COR-L47 (cell line): ENCODE measurements at regions not wholly inside any gene's neighbourhood (a gene's known extent, or its start where the extent isn't known, plus 50 kb on each side); places are given as distances from the start of the nearest gene placed in this dataset.

Source experiments
- DNase-seq: peaks from one replicate; lab custom pipeline; 2025; lab: John Stamatoyannopoulos, UW

DNA sequence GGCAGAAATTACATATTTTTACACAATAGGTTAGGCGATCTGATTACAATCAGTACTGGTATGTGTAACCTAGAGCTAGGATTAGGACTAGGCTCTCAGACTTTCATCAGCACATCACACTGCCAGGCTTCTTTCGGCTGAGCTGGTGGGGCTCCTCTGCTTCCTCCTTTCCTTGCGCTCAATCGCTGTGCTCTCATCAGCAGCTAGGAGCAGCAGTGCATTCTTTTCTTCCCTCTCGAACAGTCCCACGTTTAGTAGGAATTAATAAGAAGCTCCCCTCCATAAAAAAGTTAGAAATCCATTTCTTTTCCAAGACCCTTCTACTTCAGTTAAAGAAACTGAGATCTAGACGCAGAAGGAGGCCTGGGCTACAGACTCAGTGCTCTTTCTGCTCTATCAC lies 350.4 kb downstream of the SPRY1 start:
- DNase-seq: no peak

DNA sequence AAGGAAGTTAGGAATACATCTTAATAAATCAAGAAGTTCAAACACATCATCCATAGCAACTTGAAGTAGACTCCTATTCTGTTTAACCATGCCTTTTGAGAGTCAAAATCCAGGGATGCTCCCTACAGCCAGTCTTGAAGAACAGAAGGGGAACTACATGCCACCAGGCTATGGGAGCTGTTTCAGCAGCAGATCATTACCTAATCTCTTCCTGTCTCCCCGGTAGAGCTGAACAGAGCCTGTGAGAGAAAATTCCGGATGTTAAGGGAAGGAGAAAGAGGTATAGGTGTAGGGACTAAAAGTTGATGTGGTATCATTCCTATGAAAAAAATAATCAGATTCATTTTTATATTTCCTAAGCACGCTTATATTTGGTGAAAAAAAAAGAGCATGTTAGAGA lies 352.2 kb downstream of the SPRY1 start:
- no peak for DNase-seq

DNA sequence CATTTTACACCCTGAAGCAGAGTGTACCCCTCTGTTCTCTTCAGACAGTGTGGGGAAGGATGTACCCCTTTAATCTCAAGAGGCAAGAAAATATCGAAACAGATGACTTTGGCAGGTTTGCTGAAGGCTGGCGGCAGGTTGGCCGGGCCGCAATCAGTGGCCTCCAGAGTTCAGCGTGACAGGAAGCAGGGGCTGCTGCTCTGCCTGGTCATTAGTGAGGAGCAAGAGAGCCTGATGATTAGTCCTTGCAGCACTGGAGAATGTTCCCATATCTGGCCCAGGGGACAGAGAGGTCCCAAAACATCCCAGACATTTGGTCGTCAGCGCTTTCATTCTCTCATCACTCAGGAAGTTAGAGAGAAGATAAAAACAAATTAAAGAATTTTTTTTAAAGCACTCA lies 352.8 kb downstream of the SPRY1 start:
- no peak for DNase-seq

DNA sequence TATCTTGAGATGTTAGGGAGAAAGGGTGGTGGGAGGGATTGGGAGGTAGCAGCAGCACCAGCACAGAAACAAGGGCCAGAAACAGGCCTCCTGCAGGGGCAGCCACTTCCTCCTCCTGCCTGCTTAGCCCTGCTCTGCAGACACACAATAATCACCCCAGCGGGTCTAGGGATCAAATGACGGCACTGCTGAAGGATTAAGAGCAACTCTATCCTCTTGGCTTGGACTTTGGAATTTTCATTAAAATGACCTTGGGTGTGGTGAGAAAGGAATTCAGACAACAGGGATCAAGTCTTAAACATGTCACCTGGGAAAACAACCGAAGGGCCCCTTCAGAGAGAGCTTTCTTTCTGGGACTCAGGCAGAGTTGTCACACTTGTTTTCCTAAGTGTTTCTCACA lies 353.4 kb downstream of the SPRY1 start:
- no peak for DNase-seq

DNA sequence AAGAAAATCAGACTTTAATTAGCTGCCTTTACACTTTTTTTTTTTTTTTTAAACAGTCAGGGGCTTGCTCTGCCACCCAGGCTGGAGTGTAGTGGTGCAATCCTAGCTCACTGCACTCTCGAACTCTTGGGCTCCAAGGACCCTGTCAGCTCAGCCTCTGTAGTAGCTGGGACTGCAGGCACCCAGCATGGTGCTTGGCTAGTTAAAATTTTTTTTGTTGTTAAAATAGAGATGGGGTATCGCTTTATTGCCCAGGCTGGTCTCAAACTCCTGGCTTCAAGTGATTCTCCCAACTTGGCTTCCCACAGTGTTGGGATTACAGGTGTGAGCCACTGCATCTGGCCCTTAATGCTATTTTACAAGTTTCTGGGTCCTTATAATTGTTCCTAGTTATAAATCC lies 359.1 kb downstream of the SPRY1 start:
- DNase-seq: no peak

DNA sequence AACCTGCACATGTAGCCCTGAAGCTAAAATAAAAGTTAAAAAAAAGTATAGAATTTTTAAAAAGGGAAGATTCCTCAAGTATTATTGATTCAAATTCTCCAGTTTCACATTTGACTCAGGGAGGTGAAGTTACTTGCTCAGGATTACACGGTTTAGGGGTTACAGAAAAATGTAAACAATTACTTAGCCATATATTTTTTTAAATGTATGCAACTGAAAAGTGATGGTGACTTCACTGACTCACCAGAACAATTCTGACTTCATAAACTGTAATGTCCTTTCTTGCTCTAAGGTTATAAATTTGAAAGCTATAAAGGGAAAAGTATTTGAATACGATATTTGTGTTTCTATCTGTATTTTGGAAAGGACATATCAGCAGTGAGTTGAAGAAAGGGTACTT lies 371.2 kb downstream of the SPRY1 start:
- no peak for DNase-seq

DNA sequence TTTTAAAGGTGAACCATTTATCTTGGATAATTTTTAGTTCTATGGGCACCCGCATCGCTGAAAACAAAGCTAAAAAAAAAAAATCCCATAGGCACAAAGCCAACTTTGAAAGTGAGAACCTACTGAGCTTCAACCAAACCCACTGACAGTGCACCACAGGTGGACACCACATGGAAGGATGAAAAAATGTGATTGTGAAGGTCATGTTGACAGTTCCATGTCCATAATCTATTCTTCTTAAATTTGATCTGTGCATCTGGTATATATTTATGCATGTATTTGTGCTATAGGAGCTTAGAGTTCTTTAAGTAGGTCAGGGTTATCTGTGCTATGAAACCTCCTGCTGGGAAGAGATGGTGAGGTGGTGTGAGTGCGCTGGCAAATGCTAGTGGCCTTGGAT lies 374.3 kb downstream of the SPRY1 start:
- DNase-seq: no peak

DNA sequence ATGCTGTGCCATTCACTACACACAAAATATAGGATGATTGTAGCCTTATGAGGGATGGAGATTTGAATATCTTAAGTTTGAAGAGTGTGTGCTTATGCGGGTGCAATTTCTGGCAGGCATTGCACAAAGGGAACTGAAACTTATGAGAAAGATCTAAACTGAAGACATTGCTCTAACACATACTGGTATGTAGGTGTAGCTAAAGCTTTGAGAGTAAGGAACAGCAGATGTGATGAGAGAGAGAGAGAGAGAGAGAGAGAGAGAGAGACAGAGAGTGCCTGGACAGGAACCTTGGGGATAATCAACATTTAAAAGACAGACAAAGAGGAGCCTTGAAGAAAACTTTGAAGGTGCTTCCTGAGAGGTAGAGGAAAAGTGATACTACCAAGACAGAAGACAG lies 379.7 kb downstream of the SPRY1 start:
- DNase-seq: no peak

DNA sequence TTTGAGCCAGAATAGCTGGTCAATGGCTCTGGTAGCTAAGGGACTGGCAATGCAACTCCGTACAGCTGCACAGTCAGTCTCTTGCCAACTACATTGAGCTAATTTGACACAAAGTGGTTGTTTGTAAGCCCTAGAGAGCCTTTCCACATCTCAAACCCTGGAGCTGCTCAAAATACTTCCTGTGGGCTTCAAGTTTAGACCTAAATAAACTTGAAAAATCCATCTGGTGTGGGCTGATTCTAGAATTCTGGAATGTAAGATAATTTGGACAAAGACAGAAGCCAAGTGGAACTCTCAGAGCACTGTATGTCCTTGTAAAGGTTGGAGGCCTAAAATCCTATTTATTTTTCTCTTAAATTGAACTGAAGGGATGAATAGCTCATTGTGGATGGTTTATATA lies 380.8 kb downstream of the SPRY1 start:
- DNase-seq: no peak

DNA sequence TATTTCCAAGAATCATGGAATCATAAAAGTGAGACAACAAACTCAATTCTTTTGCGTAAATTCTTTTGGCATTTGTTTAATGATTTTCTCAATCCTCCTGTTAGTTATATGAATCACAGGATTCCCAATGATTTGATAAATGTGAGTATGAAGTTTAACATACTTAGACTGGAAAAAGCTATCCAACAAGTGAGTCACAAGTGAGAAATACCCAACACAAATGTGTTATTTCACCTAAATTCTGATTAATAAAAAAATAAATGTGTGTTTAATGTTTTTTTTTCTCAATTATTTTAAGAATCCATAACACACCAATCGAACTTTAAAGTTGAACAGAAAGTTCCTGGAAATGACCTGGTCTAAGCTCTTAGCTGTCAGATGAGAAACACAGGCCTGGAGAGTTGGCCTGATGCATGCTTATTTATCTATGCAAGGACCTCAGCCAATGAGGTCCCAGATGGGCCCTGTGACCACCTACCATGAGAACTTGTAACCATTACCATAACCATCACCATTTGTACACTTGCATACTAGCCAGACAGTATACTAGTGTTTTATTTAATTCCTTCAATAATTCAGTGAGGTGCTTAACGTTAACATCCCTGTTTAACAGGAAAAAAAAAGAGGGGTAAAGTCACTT lies 386.7 kb downstream of the SPRY1 start:
- no peak for DNase-seq

DNA sequence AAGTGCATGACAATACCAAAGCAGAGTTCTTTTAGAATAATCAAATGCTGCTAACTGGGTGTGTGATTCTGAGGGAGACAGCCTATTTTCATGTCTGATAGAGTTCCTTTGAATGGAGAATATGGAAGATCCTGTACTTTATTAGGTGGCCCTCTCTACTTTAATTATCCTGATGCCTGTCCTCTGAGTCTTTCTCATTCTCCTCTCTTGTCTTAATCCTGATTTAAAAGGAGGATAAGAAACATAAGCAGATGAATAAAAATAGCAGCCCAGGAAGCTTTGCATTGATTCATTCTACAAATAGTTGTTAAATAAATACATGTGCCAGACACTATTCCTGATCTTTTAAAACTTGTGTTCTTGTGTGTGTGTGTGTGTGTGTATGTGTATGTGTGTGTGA lies 387.3 kb downstream of the SPRY1 start:
- DNase-seq: no peak

DNA sequence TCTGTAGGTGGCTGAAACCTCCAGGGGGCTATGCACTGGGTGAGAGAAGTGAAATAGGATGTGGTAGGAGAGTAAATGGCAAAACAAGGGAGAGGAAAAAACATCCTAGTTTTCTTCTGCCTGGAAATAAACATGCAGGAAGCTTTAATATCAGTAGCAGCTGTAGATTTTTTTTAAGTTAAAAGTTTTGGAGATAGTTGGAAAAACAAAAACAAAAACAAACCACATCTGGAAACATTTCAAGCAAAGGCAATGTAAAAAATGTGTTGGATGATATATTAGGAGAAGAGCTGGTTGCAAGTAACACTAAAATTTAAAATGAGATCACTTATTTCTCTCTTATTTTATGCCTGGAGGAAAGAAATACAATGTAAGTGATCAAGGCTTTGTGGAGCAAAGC lies 388.0 kb downstream of the SPRY1 start:
- DNase-seq: no peak

DNA sequence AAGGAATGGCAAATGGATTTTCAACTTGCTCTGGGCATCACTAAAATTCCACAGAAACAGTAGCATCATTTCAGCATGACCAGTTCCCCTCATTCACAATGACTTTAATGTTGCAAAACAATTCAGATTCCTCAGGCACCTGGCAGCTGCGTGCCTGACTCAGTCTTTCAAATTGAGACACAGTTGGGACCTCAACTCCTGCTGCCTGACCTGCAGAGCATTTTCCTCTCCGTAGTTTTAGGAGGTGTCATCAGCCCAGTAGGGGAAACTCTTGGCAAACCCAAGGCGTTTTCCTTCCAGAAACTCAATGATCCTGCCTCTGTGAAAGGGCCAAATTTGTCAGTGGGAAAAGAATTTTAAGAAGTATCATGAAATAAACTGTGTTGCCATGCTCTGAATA lies 388.9 kb downstream of the SPRY1 start:
- no peak for DNase-seq

DNA sequence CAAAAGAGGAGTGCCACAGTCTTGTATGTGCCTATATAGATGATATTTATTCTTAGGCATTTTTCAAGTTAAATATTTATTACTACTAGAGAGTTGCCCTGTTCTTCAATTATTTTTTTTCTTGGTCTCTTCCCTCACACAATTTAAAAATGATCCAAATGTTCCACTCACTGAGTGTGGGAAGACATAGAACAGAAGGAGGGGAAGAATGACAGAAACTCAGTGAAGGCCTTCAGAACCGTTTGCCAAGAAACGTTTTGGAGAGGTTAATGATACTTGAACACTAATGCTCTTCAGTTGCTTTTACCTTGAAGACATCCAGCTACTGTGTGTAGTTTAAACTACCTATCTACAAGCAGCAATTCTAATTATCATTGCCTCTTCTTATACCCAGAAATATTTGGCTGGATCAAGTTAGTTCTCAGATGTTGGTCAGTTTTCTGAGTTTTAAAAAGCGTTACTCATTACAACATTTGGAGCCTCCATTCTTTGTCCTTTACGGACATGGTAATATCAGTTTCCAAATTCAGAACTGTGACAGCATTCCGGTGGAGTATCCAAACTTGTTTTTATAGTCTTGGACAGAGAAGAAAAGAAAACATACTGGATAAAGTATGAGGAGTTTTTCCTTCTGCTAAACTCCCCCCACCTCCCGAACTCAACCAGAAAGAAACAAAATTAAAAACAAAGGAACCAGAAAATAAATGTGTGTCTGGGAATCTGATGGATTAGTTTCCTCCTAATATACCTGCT lies 389.7 kb downstream of the SPRY1 start:
- DNase-seq: no peak

DNA sequence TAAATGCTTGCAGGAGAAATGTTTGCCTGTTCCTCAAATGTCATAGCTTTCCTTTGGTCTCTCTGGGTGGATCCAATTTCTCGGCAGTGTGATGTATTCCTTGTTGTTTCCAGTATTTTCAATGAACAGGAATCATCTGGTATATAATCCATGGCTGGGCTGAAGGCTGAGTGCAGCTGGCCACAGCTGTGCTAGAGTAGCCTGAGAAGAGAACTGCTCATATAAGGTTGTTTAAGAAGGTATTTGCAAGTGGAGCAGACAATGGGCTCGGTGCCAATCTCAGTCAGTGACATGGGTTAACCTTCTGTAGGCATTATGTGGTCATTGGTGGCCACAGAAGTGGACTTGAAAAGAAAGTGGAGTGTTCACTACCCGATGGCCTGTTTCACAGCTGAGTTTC lies 390.3 kb downstream of the SPRY1 start:
- no peak for DNase-seq

DNA sequence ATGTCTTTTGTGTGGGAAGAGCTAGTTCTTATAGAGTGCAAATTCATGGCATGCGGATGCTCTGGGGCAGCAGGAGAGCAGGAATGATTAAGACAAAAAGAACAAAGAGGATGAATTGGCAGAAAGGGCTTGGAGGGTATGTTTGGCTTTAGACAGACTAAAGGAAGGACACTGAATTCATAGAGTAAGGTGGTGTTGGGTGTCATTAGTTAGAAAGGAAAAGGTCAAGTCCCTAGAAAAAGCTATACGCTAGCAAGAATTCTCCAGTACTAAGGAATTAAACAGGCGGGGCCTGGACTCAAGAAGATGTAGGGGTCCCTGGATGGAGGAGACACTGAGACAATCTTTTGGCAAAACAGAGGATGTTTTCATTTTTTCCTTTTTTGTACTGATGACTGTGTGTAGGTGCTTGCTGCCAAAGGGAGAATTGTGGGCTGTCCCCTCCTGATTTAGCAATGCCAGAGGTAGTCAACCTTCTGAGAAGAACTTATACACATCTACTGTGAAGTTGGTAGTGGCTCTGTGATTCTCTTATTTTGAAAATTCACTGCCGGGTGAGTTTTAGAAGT lies 391.0 kb downstream of the SPRY1 start:
- no peak for DNase-seq

DNA sequence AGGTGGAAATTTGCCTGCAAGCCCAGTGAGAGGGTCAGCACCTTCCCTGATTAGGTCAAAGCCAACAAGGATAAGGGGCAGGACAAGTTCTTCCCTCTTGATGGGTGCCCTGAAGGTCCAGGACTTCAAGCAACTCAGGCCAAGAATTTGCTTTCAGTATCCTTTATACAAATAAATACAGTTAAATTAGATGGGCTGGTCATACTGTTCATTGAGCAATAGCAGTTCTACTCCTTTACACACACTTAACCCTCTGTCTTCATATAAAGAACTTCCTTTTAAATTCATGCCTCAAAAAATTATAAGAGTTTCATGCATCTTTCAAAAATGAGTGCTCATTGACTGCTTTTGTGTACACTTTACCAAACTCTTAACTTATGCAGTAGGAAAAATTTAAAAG lies 392.0 kb downstream of the SPRY1 start:
- no peak for DNase-seq

DNA sequence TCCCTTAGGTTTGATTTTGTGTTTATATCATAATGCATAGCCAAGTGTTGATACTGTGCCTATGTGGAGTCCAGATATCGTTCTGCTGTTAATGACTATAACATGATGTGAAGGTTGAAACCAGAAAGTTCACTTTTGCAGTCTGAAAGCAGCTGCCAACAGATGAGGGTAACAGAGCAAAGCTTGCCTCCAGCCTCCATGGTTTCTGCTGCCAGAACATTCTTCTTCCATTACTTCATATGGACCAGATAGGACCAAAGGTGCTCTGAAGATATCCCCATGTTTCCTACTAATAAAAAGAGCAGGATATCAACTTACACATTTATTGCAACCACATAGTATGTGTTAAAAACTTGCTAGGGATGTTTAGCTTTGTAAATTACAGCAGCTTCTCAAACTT lies 394.1 kb downstream of the SPRY1 start:
- no peak for DNase-seq

DNA sequence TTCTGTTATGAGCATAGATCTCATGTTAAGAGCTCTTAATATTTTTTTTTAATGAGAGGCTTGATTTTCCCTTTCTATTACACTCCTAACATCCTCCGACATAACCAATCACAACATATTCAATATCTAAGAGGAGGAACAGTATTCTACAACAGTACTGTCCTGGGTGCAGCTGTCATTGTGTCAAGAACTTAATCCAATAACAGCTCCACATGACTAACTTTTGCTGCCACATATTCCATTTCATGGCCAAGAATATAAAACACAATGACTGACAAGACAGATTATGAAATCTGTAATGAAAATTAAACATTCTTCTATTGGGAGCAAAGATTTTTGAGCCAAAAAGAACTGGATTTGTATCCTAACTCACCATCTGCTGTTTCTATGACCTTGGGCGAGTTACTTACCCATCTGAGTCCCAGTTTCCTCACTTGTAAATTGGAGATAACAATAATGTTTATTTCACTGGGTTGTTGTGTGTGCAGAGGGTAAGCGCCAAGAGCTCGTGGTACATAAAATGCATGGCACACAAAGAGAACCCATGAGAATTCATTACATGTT lies 405.6 kb downstream of the SPRY1 start:
- DNase-seq: no peak

DNA sequence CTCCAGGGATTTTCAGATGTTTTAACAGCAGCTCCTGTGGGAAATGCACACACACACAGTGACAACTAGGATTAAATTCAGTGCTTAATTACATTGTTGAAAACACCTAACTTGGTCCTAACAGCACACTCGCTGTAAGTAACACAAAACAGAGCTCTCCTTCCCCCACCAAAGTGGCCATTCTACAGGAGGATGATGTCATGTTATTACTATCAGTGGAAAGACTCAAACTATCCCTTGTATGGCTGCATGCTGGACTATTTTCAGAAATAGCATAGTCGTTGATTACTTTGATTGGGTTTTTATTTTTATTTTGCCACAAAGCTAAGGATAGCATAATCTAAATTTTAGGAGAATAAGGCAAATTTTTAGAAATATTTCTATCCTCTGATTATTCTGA lies 406.3 kb downstream of the SPRY1 start:
- DNase-seq: no peak

DNA sequence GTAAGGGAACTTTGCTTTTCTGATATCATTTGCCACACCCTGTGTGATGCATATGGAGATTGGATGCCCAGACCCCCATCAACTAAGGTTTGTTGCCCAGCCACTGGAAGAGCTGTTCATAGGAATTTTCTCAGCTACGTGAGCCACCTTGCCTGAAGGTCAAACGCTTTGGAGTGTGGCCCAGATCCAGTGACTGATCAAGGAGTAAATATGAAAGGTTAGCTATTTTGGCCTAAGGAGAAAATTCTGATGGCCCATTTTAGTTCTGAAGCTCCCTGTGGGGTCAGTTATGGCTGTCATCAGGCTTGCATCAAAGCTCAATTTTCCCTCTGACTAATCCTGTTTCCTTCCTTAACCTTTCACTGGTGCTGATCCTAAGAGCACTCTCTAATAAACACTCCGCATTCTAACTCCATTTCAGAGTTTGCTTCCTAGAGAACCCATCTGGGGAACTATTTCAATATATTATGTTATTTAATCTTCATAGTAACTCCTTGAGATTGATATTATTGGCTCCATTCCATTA lies 407.7 kb downstream of the SPRY1 start:
- no peak for DNase-seq

DNA sequence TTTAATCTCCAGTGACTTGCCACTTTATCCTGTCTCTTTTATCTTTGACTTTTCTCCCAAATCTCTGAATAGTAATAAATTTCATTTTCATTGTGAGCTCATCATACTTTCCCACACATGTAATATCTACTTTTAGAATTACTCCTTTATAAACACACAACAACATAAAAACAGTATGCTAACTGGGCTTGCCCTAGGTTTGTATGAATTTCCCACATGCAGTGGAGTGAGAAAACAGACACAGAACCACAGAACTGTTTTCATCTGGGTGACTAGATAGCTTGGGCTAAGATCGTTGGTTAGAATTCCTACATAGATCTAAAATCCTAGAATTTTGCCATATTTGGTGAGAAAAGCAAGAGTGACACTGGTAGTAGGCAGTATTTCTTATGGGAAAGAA lies 409.5 kb downstream of the SPRY1 start:
- DNase-seq: no peak

DNA sequence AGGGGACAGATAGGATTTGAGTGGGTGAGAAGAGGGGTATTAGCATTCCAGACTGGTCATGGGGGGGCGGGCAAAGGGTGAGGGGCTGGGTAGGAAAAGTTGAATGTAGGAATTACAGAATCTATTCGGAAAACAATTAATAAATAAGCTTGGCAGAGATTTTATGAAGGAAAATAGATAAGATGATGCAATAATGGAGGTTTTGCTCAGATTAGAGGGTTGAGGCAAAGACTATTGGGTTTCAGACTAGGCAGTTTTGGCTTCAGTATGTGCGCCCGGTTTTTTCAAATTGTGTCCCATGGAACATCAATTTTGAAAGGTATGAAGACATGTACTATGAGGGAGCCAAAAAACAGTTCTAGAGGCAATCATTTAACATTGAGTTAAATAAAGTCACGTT lies 410.6 kb downstream of the SPRY1 start:
- no peak for DNase-seq
